Tibial nerve (tissue), 4 donors: ENCODE measurements at regions not wholly inside any gene's neighbourhood (a gene's known extent, or its start where the extent isn't known, plus 50 kb on each side); places are given as distances from the start of the nearest gene placed in this dataset.

ENCODE experiments used
- EP300 ChIP-seq, 2 donors: sonication (generic); formaldehyde crosslinking; IDR thresholded peaks; one replicate each; pipeline ENCODE4 v1.6.1; 2017; ENCODE audit warnings: antibody characterized with exemption in 2 of 2, mild to moderate bottlenecking in 1 of 2
- POLR2A ChIP-seq, 2 donors: fragments of 450-650 bp; IDR thresholded peaks; one replicate each; pipeline ENCODE4 v1.6.1; 2017; ENCODE audit warnings: antibody characterized with exemption in 2 of 2, mild to moderate bottlenecking in 2 of 2, moderate library complexity in 2 of 2
- TF ChIP-seq, protein P1 (sequence below), 5 experiments: fragments of 200-600 bp in 3 of 5; fragments of 450-650 bp in 2 of 5; sonication (generic) in 3 of 5; IDR thresholded peaks; one replicate each; pipeline ENCODE4 v1.5.1; 2016 to 2019; ENCODE audit warnings: antibody characterized with exemption in 5 of 5, mild to moderate bottlenecking in 3 of 5, moderate library complexity in 2 of 5

DNA sequence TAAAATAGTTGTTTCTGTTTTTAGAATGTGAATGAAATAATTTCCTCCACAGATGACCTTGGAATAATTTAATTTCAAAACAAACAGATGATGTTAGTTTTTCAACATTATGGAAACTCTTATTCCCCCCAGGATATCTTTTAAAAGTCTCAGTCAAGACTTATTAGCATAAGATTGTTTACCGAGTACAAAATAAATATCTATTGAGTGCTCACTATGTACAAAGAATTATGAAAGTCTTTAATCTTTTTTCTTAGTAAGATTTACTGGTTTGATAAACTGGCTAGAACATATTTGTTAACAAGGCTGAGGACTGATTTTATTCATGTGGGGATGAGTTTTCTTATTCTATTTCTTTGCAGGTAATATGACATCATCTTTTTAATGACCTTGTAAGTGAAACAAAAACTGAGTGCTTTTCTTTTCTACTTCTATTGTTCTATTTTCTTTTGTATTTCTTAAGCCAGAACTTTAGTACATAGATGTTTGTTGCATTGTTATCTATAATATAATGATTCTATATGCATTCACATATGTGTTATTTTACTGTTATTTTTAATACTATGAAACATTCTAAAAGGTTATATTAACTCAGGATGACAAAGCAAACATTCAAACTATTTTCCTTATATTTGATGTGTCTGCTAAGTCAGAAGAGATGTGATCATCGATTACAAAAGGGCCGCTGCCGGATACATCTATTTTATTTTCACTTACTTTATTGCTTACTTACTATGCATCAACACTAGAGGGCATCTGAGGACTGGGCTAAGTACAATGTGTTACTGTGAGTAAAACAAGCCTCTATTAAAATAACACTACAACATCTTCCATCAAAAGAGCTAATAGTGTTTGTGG, 111.0 kb upstream of the ARHGAP42 start:
- TF ChIP-seq, protein P1, sequence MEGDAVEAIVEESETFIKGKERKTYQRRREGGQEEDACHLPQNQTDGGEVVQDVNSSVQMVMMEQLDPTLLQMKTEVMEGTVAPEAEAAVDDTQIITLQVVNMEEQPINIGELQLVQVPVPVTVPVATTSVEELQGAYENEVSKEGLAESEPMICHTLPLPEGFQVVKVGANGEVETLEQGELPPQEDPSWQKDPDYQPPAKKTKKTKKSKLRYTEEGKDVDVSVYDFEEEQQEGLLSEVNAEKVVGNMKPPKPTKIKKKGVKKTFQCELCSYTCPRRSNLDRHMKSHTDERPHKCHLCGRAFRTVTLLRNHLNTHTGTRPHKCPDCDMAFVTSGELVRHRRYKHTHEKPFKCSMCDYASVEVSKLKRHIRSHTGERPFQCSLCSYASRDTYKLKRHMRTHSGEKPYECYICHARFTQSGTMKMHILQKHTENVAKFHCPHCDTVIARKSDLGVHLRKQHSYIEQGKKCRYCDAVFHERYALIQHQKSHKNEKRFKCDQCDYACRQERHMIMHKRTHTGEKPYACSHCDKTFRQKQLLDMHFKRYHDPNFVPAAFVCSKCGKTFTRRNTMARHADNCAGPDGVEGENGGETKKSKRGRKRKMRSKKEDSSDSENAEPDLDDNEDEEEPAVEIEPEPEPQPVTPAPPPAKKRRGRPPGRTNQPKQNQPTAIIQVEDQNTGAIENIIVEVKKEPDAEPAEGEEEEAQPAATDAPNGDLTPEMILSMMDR (IDR thresholded peaks at IDR 0.05) = peak; percentile 63 to 84 (median 69)
- TF ChIP-seq POLR2A (IDR thresholded peaks at IDR 0.05) = no peak
- TF ChIP-seq EP300 (IDR thresholded peaks at IDR 0.05) = no peak
